CD4-positive, alpha-beta T cell treated with Interleukin-4 for 4 hours (primary cell): ENCODE measurements at regions not wholly inside any gene's neighbourhood (a gene's known extent, or its start where the extent isn't known, plus 50 kb on each side); places are given as distances from the start of the nearest gene placed in this dataset.
"Not testable (repeated sequence)": the region's sequence is repeated elsewhere in the genome, so short reads cannot be mapped to it uniquely, and the experiment has no call there.

Source experiments
- DNase-seq: peaks from one replicate; pipeline ENCODE4 v3.0.0-alpha.2; 2020

- DNase-seq: no peak
Observed at GRCh38 chr11:70885281-70886231, 366.8 kb downstream of the SHANK2 start.

DNA sequence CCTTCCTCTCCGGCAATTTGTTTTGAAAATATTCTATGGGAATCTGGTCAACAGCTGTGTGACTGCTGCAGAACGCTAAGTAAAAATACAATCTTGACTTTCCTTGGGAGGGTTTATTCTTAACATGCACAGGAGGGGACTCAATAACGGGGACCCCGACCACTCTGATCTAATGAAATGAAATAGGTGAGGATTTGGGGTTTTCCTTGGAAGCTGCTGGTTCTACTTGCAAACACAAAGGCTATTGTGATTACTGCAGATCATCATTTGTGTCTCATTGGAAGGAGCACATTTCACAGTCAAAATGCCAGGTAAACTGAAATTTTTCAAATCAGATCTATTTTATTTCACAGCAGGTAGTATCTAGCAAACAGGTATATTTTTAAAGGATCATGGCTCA, 366.1 kb downstream of the SHANK2 start:
- DNase-seq: no peak

GRCh38 chr11:70886676-70887541, 365.5 kb downstream of the SHANK2 start:
- no peak for DNase-seq

GRCh38 chr11:70887542-70887827, 364.9 kb downstream of the SHANK2 start:
- no peak for DNase-seq

- DNase-seq: no peak
Observed at GRCh38 chr11:70888061-70888460, 364.3 kb downstream of the SHANK2 start.

- DNase-seq: no peak
Observed at GRCh38 chr11:70889411-70889810, 363.0 kb downstream of the SHANK2 start.

- DNase-seq: no peak
Observed at GRCh38 chr11:70891844-70892380, 360.5 kb downstream of the SHANK2 start.

- DNase-seq: no peak
Observed at GRCh38 chr11:70892889-70893288, 359.5 kb downstream of the SHANK2 start.

GRCh38 chr11:70894566-70895365, 357.6 kb downstream of the SHANK2 start:
- no peak for DNase-seq

- DNase-seq: no peak
Observed at GRCh38 chr11:70895366-70895670, 357.1 kb downstream of the SHANK2 start.

- DNase-seq: no peak
Observed at GRCh38 chr11:70897429-70897828, 354.9 kb downstream of the SHANK2 start.

DNA sequence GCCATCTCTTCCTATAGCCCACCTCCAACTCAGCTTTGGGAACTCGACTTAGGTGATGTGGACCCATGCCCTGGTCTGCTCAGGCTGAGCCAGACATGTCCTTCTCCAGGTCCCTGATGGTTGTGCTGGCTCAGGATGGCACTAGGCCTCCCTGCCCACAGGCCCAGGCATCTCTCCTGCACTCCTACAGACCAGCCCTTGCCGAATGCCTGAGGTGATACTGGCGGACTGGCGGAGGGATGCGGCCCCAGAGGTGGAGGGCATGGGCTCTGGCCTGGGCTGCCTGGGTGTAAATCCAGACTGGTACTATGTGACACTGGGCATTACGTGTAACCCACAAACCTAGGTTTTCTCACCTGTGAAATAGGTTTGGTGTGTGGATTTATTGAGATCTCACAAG, 352.8 kb downstream of the SHANK2 start:
- DNase-seq: no peak

DNA sequence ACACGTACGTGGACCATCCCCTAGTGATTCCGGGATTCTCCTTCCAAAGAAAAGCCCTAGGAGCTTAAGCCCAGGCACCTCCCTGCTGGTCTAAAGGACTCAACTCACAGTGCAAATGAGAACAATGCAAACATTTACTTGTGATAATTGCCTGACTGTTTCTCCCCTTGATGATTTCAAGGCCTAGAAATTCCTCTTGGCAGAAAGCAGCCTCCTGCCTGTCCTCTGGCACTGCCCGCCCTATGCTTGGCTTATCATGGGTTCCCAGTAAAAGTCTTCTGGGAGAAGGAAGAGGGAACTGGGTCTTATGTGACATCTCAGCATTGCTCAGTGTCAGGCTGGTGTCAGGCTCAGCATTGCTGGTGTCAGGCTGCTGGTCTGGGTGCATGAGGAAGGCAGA, 351.8 kb downstream of the SHANK2 start:
- DNase-seq: no peak

GRCh38 chr11:70901951-70902521, 350.3 kb downstream of the SHANK2 start:
- DNase-seq: no peak

DNA sequence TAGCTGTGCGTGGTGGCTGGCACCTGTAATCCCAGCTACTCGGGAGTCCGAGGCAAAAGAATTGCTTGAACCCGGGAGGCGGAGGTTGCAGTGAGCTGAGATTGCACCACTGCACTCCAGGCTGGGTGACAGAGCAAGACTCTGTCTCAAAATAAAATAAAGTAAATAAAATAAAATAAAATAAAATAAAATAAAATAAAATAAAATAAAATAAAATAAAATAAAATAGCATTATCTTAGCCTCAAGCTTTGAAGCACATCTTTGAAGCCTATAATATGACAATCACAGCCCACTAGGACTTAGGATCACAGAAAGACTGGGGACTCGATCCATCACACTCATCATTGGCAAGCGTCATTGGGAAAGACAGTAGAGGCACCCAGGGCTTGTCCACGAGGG, 349.1 kb downstream of the SHANK2 start:
- DNase-seq: not testable (repeated sequence)

- DNase-seq: no peak
Observed at GRCh38 chr11:70906101-70906500, 346.3 kb downstream of the SHANK2 start.

DNA sequence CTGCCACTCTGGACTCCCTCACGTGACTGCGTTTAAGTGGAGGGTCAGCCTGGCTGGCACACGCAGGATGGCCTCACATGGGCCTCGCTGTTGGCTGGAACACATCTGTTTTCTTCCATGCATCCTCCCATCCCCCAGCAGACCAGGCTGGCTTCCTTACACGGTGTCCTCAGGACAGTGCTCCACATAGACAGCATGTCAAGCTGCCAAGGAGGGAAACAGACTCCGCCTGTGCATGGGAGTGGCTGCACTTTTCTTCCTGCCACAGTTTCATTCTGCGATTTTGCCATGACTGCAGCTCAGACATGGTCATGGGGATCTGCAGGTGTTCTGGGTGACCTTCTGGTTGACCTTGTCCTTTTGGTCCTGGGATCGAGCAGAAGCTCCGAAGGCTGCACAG, 344.2 kb downstream of the SHANK2 start:
- no peak for DNase-seq

- DNase-seq: no peak
Observed at GRCh38 chr11:70910835-70911234, 341.5 kb downstream of the SHANK2 start.

DNA sequence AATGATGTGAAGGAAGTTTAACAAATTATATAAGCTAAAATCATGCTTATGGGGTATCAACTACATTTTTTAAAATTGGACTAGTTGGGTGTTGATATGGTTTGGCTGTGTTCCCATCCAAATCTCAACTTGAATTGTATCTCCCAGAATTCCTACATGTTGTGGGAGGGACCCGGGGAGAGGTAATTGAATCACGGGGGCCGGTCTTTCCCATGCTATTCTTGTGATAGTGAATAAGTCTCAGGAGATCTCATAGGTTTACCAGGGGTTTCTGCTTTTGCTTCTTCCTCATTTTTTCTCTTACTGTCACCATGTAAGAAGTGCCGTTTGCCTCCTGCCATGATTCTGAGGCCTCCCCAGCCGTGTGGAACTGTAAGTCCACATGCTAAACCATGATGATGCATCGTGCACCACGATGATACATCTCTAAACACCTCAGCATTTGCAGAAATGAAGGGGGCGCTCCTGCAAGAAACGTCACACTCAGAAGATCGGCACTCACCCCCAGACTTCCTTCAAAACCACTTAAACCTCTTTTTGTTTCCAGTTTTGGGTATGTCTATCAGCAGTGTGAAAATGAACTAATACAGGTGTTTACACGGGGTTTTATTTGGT, 340.0 kb downstream of the SHANK2 start:
- no peak for DNase-seq

DNA sequence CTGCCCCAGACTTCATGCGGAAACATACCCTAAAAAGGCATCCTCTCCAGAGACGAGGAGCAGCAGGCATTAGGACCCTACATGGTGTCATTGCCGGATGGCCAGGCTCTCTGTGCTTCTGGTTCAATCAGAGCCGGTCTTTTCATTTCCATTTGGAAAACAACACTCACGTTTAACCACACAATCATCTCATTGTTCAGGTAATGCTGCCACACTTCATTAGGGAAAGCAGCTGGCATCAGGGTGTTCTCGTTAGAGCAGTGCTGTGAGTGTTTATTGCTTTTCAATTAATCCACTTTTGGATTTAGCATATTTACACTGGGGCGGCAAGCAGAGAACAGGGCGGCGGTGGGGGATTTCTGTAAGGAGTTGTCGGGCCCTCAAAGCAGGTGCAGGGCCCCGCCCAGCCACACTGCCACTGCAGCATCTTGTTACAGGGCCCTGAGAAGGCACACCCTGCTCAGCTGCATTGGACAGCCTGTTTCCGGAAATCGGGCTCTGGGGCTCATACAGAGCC, 338.6 kb downstream of the SHANK2 start:
- DNase-seq: no peak

- DNase-seq: no peak
Observed at GRCh38 chr11:70914496-70914895, 337.9 kb downstream of the SHANK2 start.
